Stimulated activated CD4-positive, alpha-beta T cell treated with anti-CD3 and anti-CD28 coated beads, Interleukin-2, amount 100 ng/mL, for 24 hours (primary cell): ENCODE measurements at regions not wholly inside any gene's neighbourhood (a gene's known extent, or its start where the extent isn't known, plus 50 kb on each side); places are given as distances from the start of the nearest gene placed in this dataset.

ENCODE experiments used
- DNase-seq, 2 donors: peaks; one replicate each; pipeline ENCODE4 v3.0.0-alpha.2; 2020

- DNase-seq: no peak
Measured at GRCh38 chr5:68543212-68543611, 327.7 kb downstream of the PIK3R1 start.

DNA sequence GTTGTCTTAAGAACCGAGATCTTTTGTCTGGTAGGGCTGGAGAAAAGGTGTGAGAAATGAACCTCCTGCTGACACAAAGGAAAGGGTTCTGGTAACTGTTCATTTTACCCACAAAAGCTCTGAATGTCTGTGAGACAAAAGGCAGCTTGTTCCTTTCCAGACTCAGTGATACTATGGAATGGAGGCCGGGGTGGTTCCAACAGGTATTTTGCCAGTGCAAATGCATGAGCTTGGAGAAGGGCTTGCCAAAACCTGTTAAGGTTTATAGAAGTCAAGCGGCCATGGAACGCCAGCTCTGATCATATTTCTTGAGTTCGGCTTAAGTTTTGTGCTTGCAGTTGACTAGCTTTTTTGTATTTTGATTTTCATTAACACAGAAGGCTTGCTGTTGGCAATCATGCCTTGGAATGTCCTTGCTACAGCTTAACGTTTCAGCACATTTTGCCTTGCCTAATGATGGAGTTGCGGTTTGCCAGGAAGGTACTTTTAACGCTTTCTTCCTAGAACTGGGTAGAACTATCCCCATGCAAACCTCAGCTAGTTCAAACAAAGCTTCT, 328.6 kb downstream of the PIK3R1 start:
- no peak for DNase-seq

DNA sequence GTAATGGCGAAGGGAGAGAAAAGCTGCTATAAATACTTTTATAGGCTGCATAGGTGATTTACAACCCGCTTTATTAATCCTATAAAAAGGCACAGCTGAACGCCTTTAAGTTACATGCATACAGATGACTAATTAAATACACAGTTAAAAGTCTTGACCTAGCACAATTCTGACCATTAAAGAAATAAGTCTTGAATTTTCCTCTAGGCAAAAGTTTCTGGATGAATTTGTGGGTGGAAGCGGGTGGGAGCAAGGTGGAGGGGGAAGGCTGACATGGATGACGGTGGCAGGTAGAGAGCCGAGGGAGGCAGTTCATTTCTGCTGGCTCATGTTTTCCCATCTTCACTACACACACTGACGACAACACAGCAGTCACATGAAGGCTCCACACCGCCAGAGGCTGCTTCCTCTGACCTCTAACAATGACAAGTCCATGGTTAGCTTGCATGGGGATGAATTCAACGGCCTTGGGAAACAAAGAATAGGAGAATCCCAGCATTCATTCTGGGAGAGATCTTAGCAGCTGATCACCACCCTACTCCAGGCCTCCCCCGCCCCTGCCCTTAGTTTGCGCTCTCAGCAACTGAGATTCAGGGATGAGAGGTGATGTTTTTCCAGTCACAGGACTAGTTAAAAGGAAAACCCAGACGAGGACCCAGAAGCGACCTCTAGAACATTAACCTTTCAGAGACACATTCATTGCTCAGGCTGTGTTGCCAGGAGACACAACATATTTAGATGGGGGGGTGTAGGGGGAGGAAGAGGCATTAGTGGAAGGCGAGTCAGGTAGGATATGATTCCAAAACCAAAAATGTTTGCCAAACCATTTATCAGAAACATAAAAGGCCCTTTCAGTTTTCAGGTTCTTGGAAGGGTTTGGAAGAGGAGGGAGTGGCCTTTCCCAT, 329.3 kb downstream of the PIK3R1 start:
- no peak for DNase-seq

DNA sequence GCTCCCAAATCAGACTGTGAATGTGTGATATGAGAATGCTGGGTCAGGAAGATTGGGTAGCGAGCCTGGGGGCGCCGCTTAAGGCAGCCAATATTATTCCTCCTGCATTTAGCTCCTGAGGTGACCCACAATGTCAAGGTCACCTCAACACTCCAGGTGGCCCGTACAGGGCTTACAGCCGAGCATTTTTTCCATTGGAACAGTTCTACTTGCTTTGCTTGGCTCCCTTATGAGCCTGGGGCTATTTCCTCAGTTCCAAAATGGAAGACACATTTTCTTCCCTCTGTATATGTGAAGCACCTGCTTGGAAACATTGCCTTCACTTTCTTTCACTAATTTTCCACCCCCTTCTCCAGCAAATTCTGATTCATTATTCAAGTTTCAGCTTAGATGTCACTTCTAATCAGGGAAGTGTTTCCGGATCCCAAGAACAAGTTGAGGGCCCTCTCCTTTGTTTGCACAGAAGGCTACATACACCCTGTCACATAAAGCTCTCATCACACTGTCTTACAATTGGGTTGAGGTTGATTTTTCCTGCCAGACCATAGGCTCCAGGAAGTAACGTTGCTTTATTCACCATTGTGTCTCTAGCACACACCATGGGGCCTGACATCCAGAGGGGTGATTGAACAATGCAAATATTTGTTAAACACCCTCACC, 330.2 kb downstream of the PIK3R1 start:
- no peak for DNase-seq

GRCh38 chr5:68547056-68547455, 331.5 kb downstream of the PIK3R1 start:
- DNase-seq: no peak

DNA sequence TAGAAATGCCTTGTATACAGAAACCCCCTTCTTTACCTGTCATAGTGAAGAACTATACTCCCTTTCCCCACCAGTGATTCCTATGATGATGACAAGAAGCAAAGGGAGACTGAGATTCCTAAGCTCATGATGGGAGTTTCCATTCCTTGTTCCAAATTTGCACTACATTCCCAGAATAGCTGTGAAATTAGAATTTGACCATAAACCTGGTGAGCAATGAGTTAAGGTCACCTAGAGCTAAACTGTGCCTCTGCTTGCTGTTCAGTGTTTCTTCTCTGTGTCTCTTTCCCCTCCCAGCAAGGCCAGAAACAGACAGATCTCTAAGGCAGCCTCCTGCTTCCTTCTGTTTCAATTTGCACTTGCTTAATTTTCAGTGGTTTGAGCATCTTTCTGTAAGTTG, 332.1 kb downstream of the PIK3R1 start:
- no peak for DNase-seq

- no peak for DNase-seq
Measured at GRCh38 chr5:68548959-68549676, 333.6 kb downstream of the PIK3R1 start.

DNA sequence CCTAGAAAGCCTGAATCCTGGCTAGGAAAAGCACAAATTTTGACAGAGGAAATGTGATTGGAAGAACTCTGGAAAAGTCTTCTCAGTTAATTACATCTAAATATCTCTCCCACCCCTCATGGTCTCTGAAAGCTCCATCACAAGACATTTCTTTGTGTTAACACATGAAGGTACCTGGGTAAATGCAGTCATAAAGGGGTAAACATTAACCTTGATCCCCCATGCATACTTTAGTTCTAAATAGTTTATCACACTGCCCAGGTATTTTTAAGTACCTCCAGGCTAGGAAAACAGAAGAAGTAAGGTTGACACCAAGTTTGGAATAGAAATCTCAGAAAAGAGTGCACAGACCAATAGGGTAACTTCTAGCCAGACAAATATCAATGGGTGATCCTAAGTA, 334.5 kb downstream of the PIK3R1 start:
- DNase-seq: no peak

- DNase-seq: no peak
Measured at GRCh38 chr5:68551436-68551835, 335.9 kb downstream of the PIK3R1 start.

DNA sequence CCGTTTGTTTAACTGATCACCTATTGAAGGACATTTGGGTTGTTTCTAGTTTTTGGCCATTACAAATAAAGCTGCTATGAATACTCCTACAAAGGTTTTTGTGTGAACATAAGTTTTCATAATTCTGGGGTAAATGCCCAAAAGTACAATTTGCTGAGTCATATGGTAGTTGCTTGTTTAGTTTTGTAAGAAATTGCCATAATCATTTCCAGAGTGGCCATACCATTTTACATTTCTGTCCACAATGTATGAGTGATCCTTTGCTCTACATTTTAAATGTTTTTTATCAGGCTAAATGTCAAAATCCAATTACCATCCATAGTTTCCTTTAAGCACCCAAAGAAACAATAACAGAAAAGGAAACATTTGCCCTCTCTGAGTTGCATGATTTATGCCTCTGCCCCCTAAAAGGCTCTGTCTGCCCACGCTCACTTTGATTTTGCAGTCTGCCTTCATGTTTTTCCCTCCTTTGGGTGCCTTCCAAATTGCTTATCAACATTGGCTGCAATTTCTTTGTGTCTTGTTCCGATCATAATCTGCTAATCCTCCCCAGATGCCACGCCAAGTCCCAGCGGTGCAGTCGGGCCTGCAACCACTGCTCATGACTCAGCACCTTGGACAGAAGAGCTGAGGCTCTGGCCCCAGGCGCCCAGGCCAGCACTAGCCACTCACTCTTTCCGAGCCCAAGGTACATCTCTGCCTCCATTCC, 339.2 kb downstream of the PIK3R1 start:
- no peak for DNase-seq

DNA sequence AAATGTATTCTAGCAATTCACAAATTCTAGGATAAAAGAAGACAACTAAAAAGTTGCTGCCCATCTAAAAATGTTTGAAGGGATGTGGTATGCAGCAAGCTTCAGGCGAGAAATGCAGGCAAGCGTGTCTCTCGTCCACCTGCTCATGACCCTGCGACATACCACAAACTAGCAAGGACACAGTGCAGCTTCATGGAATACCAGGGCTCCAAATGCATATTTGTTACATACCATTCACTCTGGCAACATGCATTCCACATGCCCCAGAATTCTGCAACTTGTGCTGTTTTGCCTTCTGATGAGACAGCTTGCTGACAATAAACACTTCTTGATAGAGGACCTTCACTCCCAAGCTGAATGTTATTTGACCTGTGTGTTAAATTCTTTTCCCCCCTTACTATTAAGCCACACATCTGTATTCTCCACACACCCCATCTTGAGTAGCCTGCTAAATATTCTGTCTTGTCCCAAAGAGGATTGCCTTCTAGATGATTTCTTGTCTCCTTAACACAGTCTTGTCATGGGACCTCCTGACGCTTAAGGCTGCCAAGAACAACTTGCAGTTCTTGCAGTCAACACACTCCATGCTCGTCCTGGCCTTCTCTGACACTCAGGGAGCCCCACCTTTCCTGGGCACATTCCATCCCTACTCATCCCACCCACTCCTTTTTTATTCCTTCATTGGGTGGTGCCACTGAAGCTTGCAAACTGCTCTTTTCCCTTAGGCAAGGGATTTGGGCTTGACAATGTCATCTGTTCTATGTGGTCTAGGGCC, 340.5 kb downstream of the PIK3R1 start:
- DNase-seq: no peak

DNA sequence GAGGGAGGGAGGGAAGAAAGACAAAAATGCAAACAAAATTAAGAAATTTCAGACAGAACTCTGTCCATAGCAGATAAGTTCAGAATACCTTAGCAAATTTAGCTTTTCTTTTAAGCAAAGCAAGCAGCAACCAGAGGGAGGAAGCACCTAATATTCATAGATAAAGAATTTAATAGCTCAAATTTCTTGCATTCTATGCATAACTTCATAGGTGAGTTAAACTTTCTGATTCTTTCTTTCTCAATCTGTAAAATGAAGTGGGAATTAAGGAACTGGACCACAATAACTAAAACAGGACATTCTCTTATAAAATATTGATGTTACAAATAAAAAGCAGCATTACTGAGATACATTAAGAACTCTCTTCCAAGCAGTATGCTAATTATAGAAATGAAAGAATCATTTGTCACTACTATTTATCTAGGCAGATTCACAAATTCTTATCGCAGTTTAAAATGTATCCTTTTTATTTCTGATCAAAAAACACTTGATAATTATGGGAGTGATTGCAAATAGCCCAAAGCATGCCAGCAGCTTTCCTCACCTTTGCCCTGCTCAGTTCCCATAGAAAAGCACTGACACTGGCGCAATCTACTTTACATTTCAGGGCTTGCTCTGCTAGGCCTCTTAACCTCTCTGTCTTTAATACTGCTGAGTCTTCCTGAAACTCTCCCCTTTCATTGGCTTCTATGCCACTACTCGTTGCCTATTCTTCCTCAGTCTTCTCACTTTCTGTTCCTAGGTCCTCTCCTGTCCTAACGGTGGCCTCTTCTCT, 341.8 kb downstream of the PIK3R1 start:
- no peak for DNase-seq

- DNase-seq: no peak
Measured at GRCh38 chr5:68562308-68562707, 346.8 kb downstream of the PIK3R1 start.

DNA sequence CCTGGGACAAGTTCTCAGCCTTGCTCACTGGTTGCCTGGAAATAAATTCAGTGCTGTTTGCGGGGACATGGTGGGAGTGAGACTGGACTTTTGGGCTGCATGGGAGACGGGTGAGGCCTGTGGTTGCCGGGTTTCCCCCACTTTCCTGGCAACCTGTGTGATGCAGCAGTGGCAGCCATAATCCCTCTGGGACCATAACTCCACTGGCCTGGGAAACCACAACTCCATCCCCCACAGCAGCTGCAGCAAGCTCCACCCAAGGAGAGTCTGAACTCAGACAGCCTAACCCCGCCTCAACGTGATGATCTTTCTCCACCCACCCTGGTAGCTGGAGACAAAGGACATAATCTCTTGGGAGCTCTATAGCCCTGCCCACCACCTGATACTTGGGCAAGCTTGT, 349.9 kb downstream of the PIK3R1 start:
- no peak for DNase-seq

- DNase-seq: no peak
Measured at GRCh38 chr5:68576805-68577204, 361.2 kb downstream of the PIK3R1 start.

DNA sequence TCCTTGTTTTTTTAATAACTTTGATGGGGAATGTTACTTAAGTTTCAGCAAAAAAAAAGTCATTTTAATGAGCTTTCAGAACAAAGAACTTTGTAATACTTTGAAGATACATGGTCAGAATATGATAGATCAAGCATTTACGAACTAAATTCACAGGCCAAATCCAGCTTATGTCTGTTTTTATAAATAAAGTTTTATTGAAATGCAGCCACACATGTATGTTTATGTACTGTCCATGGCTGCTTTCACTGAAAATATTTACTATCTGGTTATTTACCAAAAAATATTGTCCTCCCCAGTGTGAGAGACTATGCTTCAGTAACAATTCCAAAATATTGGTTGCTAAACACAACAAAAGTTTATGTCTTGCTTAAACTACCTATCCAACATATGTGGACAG, 366.7 kb downstream of the PIK3R1 start:
- DNase-seq: no peak

DNA sequence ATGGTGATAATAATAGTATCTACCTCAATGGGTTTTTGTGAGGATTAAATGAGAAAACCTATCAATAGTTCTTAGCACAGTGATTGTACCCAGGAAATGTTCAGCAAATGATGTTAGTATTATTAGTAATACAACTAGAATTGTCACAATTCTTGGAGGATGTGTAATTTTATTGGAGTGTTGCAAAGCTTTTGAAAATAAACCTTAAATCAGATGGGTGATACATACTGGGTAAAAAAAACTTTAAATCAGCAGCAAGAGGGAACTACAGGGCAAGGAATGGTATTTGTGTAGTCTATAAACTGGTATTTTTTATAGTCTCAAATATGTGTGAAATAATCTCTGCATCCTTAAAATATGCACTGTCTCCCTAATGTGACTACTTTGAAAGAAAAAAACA, 371.6 kb downstream of the PIK3R1 start:
- no peak for DNase-seq

DNA sequence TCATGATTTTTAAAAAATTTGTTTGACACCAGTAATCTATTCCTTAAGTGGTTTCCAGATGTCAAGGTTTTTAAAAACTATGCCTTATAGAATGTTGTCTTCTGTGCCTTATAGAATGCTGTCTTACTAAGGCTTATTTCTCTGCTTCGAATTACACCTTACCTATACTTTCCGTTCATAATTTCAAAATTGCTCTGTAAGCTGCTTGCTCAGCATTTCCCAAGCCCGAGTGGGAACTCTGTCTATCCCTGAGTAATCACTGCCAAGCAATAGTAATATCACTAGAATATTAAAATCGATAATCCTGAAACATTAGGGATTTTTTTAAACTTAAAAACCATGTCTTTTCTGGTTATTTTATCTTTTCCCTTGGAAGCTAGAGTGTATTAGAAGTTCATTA, 376.3 kb downstream of the PIK3R1 start:
- DNase-seq: no peak

DNA sequence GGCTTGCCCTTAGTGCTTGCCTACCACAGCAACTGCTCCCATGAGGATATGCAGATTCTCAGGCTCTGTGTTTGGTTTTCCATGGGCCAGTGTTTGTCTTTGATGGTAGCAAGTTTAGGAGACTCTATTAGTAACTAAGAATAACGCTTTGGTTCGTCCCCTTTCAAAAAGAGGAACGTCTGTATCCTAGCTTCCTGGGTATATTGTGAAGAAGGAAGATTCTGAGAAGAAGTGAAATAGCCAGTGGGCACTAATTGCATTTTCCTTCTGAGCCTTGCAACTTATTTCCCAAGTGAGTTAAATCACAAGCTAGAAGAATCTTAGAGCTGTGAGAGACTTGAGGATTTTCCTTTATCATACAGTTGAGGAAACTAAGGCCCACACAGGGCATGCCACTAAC, 376.8 kb downstream of the PIK3R1 start:
- DNase-seq: no peak

DNA sequence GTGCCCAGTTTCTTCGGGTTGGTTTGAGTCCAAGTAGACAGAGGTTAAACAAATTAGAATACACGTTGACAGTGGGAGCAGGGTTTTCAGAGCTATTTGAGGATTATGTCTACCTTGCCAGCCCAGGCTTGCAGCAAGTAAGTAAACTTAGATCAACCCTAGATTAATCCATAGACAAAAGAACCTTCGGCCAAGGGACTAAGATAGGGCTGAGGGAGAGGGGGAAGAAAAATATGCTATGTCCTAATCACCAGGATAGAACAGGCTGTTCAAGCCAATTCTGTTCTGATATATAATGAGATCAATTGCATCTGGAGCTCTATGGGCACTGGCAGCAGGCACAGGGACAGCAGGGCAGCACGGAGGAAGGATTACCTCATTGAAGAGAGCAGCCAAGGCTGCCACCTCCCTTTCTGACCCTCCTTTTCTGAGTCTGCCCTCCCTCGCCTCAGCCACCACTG, 377.7 kb downstream of the PIK3R1 start:
- DNase-seq: no peak

- no peak for DNase-seq
Measured at GRCh38 chr5:68612972-68613371, 397.4 kb downstream of the PIK3R1 start.
